Transverse colon (tissue), 4 donors: ENCODE measurements at regions not wholly inside any gene's neighbourhood (a gene's known extent, or its start where the extent isn't known, plus 50 kb on each side); places are given as distances from the start of the nearest gene placed in this dataset.

Experiments used
- DNase-seq: peaks from one replicate; pipeline ENCODE4 v3.0.0-alpha.2; 2019
- H3K27ac ChIP-seq, 4 donors: fragments of 200-600 bp; sonication (generic); 2 replicates each; pipeline ENCODE4 v1.5.1; 2016 to 2018; ENCODE audit warnings: inconsistent platforms in 4 of 4
- H3K27me3 ChIP-seq: fragments of 200-600 bp; sonication (generic); 2 replicates; pipeline ENCODE4 v1.5.1; 2017; ENCODE audit warnings: inconsistent platforms
- H3K36me3 ChIP-seq, 4 donors: fragments of 200-600 bp; sonication (generic); 2 replicates each; pipeline ENCODE4 v1.5.1; 2017 to 2019; ENCODE audit warnings: inconsistent platforms in 4 of 4
- H3K4me1 ChIP-seq, 4 donors: fragments of 200-600 bp; sonication (generic); 2 replicates each; pipeline ENCODE4 v1.5.1; 2017 to 2020; ENCODE audit warnings: inconsistent platforms in 4 of 4
- H3K4me3 ChIP-seq, 4 donors: fragments of 200-600 bp; sonication (generic); 1 replicate in 1 of 4; 2 replicates in 3 of 4; pipeline versions ENCODE4 v1.5.1 to v1.6.1; 2017 to 2019; ENCODE audit warnings: inconsistent platforms in 4 of 4
- H3K9me3 ChIP-seq, 2 donors: fragments of 200-600 bp; sonication (generic); 2 replicates each; pipeline ENCODE4 v1.5.1; 2017 to 2019; ENCODE audit warnings: inconsistent platforms in 2 of 2
- CTCF ChIP-seq, 5 experiments: fragments of 200-600 bp in 3 of 5; fragments of 450-650 bp in 2 of 5; sonication (generic) in 3 of 5; IDR thresholded peaks; 1 replicate in 2 of 5; 2 replicates in 3 of 5; pipeline ENCODE4 v1.5.1; 2016 to 2017; ENCODE audit warnings: antibody characterized with exemption in 5 of 5, inconsistent platforms in 3 of 5, mild to moderate bottlenecking in 2 of 5, moderate library complexity in 1 of 5
- EP300 ChIP-seq: sonication (generic); formaldehyde crosslinking; IDR thresholded peaks from one replicate; pipeline ENCODE4 v1.6.1; 2017; ENCODE audit warnings: antibody characterized with exemption, low read depth
- POLR2A ChIP-seq: fragments of 450-650 bp; IDR thresholded peaks from one replicate; pipeline ENCODE4 v1.6.1; 2016; ENCODE audit warnings: antibody characterized with exemption, mild to moderate bottlenecking, moderate library complexity
- POLR2AphosphoS5 ChIP-seq, 3 donors: sonication (generic); formaldehyde crosslinking; IDR thresholded peaks; one replicate each; pipeline ENCODE4 v1.6.1; 2016; ENCODE audit warnings: antibody characterized with exemption in 3 of 3
- WGBS, 2 donors: methylation state at CpG; one replicate each; pipeline ENCODE4 v1.1.5; 2018; ENCODE audit warnings: low coverage in 1 of 2; 5-methylcytosine and 5-hydroxymethylcytosine counted together
- in situ Hi-C, 4 donors: fragments of 200-750 bp; cut with MboI; loops; one replicate each; pipeline versions ENCODE4 v1.15.0 to v1.15.1; 2017; ENCODE audit warnings: low sequenced_read_pairs in 3 of 4, low pct_ligation_motif_present in 1 of 4, low pct_unique_long_range_greater_than_20kb in 1 of 4
- intact Hi-C: fragments of 100-400 bp; cut with DNase I; formaldehyde crosslinking; loops from one replicate; pipeline ENCODE4 v1.15.1; 2023; ENCODE audit warnings: low total_unique reads

- no peak overlapping the region for H3K4me3 ChIP-seq
- no peak for DNase-seq
- in situ Hi-C loops (no loop called here), intact Hi-C loops (no loop called here)
- WGBS, 2 donors = 69 to 83% methylated on average over 1 to 3 of the region's 3 CpGs
- H3K9me3 ChIP-seq = no peaks in the 10 kb centered on the region
- no peak overlapping the region for H3K27ac ChIP-seq
- no peaks in the 10 kb centered on the region for H3K27me3 ChIP-seq
- no peak for TF ChIP-seq POLR2A
- no peak for TF ChIP-seq CTCF (IDR thresholded peaks at IDR 0.05)
- TF ChIP-seq EP300 = no peak
- TF ChIP-seq POLR2AphosphoS5 (IDR thresholded peaks at IDR 0.05) = no peak
- no peaks in the 10 kb centered on the region for H3K4me1 ChIP-seq
- H3K36me3 ChIP-seq = no peaks in the 10 kb centered on the region
Measured at GRCh38 chr2:18180031-18180610, 301.7 kb downstream of the KCNS3 start.

GRCh38 chr2:18178736-18179349 lies 300.4 kb downstream of the KCNS3 start:
- Histone ChIP-seq H3K4me1 (no peaks in the 10 kb centered on the region), H3K4me3 (no peak overlapping the region), H3K9me3 (no peaks in the 10 kb centered on the region), H3K27ac (no peak overlapping the region), H3K36me3 (no peaks in the 10 kb centered on the region), H3K27me3 (no peaks in the 10 kb centered on the region)
- TF ChIP-seq POLR2A = no peak
- TF ChIP-seq CTCF (IDR thresholded peaks at IDR 0.05) = peak; percentile 63 to 88 (median 77)
- in situ Hi-C loops = loop anchor here in 2 of 4 donors (10.0 kb wide), 1 partner anchor 324 kb away; no protein-coding TSS in a partner anchor
- DNase-seq = peak; percentile 13
- WGBS, 2 donors = 0 to 10% methylated on average over 1 of the region's 1 CpG
- intact Hi-C loops = loop anchor here (5.0 kb wide), 1 partner anchor 1617 kb away; no protein-coding TSS in a partner anchor

- Histone ChIP-seq H3K9me3 (no peaks in the 10 kb centered on the region), H3K36me3 (no peaks in the 10 kb centered on the region), H3K4me1 (peaks cover 0 to 4% (median 0%) of the 10 kb centered on the region in 4 donors), H3K27ac (no peak overlapping the region), H3K4me3 (no peak overlapping the region), H3K27me3 (no peaks in the 10 kb centered on the region)
- no peak for TF ChIP-seq CTCF (IDR thresholded peaks at IDR 0.05)
- DNase-seq = no peak
- 69 to 71% methylated on average over 2 of the region's 2 CpGs for WGBS, 2 donors
- intact Hi-C loops = loop anchor here (5.0 kb wide), 1 partner anchor 1614 kb away; no protein-coding TSS in a partner anchor
- in situ Hi-C loops = loop anchor here in 2 of 4 donors (10.0 kb wide), 1 partner anchor 322 kb away; no protein-coding TSS in a partner anchor
Measured at GRCh38 chr2:18176679-18177215, 298.3 kb downstream of the KCNS3 start.

- in situ Hi-C loops (loop anchor here in 3 of 4 donors (10.0 to 25.0 kb wide), 3 partner anchors 310 to 435 kb away; no protein-coding TSS in a partner anchor), intact Hi-C loops (no loop called here)
- H3K9me3 ChIP-seq = no peaks in the 10 kb centered on the region
- no peak for DNase-seq
- H3K4me3 ChIP-seq = no peak overlapping the region
- H3K27ac ChIP-seq = no peak overlapping the region
- H3K36me3 ChIP-seq = no peaks in the 10 kb centered on the region
- no peaks in the 10 kb centered on the region for H3K27me3 ChIP-seq
- peaks cover 0 to 10% (median 0%) of the 10 kb centered on the region in 4 donors for H3K4me1 ChIP-seq
- TF ChIP-seq POLR2AphosphoS5 (IDR thresholded peaks at IDR 0.05) = no peak
- no peak for TF ChIP-seq EP300
- no peak for TF ChIP-seq CTCF (IDR thresholded peaks at IDR 0.05)
- TF ChIP-seq POLR2A = no peak
- WGBS, 2 donors = 83 to 95% methylated on average over 2 of the region's 2 CpGs
Measured at GRCh38 chr2:18172607-18173006, 294.1 kb downstream of the KCNS3 start.
